ENCODE measurements at regions not wholly inside any gene's neighbourhood (a gene's known extent, or its start where the extent isn't known, plus 50 kb on each side); places are given as distances from the start of the nearest gene placed in this dataset.

DNA sequence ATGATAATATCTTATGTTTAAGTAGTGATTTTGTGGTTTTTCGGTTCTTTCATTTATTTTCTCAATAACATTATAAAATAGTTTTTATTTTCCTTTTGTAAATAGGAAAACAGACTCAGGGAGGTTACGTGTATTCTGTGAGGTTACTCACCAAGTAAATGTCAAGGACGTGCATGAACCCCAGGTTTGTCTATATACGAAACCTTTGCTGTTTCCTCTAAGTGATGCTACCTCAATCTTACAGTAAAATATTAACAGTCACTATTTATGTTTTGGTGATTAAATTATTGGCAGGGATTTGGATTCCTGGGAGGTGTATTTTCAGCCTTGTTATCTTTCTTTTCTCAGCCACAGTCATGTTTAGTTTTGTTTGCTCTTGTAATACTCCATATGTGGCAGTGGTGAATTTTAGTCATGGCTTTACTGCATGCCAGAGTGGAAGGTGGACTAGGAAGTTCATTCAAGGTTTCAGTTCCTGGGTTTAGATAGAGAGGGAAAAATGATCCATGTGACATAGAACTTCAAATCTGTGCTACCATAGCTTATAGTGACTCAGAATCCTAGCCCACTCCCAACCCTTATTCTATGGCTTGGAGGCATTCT lies 139.9 kb downstream of the ARL4A start:
- TF ChIP-seq ZC3H10 (CRISPR knock-in tag; IDR thresholded peaks at IDR 0.05) (no peak), ZNF565 (CRISPR knock-in tag; conservative IDR thresholded peaks at IDR 0.05; ENCODE audit: low read depth) (no peak), SNAI2 (CRISPR knock-in tag; IDR thresholded peaks at IDR 0.05) (no peak), POU6F1 (CRISPR knock-in tag; IDR thresholded peaks at IDR 0.05; ENCODE audit: borderline replicate concordance, low read depth) (no peak), OSR1 (CRISPR knock-in tag; IDR thresholded peaks at IDR 0.05) (no peak), ISL1 (CRISPR knock-in tag; IDR thresholded peaks at IDR 0.05) (no peak), PPARA (CRISPR knock-in tag; IDR thresholded peaks at IDR 0.05; ENCODE audit: borderline replicate concordance) (no peak), ZNF70 (CRISPR knock-in tag; IDR thresholded peaks at IDR 0.05) (no peak), CSRNP3 (CRISPR knock-in tag; IDR thresholded peaks at IDR 0.05) (no peak), TCF4 (CRISPR knock-in tag; IDR thresholded peaks at IDR 0.05; ENCODE audit: borderline replicate concordance) (no peak), GLIS3 (CRISPR knock-in tag; IDR thresholded peaks at IDR 0.05) (no peak), BACH2 (CRISPR knock-in tag; IDR thresholded peaks at IDR 0.05; ENCODE audit: borderline replicate concordance) (no peak), ZFP30 (CRISPR knock-in tag; IDR thresholded peaks at IDR 0.05) (no peak), CSDC2 (CRISPR knock-in tag; IDR thresholded peaks at IDR 0.05) (no peak), ZFP3 (CRISPR knock-in tag; IDR thresholded peaks at IDR 0.05) (no peak), ZNF8 (CRISPR knock-in tag; IDR thresholded peaks at IDR 0.05) (no peak), ARNTL (CRISPR knock-in tag; IDR thresholded peaks at IDR 0.05; ENCODE audit: borderline replicate concordance, low read depth) (no peak), TOX (CRISPR knock-in tag; IDR thresholded peaks at IDR 0.05; ENCODE audit: borderline replicate concordance) (no peak)
- TF ChIP-seq, protein P1, sequence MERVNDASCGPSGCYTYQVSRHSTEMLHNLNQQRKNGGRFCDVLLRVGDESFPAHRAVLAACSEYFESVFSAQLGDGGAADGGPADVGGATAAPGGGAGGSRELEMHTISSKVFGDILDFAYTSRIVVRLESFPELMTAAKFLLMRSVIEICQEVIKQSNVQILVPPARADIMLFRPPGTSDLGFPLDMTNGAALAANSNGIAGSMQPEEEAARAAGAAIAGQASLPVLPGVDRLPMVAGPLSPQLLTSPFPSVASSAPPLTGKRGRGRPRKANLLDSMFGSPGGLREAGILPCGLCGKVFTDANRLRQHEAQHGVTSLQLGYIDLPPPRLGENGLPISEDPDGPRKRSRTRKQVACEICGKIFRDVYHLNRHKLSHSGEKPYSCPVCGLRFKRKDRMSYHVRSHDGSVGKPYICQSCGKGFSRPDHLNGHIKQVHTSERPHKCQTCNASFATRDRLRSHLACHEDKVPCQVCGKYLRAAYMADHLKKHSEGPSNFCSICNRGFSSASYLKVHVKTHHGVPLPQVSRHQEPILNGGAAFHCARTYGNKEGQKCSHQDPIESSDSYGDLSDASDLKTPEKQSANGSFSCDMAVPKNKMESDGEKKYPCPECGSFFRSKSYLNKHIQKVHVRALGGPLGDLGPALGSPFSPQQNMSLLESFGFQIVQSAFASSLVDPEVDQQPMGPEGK (CRISPR knock-in tag; IDR thresholded peaks at IDR 0.05; ENCODE audit: borderline replicate concordance) = no peak
- TF ChIP-seq, protein P2, sequence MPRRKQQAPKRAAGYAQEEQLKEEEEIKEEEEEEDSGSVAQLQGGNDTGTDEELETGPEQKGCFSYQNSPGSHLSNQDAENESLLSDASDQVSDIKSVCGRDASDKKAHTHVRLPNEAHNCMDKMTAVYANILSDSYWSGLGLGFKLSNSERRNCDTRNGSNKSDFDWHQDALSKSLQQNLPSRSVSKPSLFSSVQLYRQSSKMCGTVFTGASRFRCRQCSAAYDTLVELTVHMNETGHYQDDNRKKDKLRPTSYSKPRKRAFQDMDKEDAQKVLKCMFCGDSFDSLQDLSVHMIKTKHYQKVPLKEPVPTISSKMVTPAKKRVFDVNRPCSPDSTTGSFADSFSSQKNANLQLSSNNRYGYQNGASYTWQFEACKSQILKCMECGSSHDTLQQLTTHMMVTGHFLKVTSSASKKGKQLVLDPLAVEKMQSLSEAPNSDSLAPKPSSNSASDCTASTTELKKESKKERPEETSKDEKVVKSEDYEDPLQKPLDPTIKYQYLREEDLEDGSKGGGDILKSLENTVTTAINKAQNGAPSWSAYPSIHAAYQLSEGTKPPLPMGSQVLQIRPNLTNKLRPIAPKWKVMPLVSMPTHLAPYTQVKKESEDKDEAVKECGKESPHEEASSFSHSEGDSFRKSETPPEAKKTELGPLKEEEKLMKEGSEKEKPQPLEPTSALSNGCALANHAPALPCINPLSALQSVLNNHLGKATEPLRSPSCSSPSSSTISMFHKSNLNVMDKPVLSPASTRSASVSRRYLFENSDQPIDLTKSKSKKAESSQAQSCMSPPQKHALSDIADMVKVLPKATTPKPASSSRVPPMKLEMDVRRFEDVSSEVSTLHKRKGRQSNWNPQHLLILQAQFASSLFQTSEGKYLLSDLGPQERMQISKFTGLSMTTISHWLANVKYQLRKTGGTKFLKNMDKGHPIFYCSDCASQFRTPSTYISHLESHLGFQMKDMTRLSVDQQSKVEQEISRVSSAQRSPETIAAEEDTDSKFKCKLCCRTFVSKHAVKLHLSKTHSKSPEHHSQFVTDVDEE (CRISPR knock-in tag; IDR thresholded peaks at IDR 0.05) = no peak
- no peak for ATAC-seq

DNA sequence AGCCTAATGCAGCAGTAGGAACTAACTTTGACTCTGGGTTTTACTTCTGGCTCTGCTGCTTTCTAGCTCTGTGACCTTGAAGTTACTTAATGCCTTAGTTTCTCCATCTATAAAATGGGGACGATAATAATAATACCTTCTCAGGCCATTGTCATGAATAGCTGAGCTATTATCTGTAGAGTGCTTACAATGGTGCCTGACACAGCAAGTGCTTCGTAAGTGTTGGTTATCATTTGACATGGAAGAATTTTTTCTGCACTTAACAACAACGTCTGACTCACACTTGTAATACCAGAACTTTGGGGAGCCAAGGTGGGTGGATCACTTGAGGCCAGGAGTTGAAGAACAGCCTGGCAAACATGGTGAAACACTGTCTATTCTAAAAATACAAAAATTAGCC lies 140.5 kb downstream of the ARL4A start:
- no peak for TF ChIP-seq ZNF70 (CRISPR knock-in tag; IDR thresholded peaks at IDR 0.05)
- TF ChIP-seq TOX (CRISPR knock-in tag; IDR thresholded peaks at IDR 0.05; ENCODE audit: borderline replicate concordance) = no peak
- TF ChIP-seq BACH2 (CRISPR knock-in tag; IDR thresholded peaks at IDR 0.05; ENCODE audit: borderline replicate concordance) = no peak
- no peak for TF ChIP-seq GLIS3 (CRISPR knock-in tag; IDR thresholded peaks at IDR 0.05)
- no peak for TF ChIP-seq PPARA (CRISPR knock-in tag; IDR thresholded peaks at IDR 0.05; ENCODE audit: borderline replicate concordance)
- no peak for TF ChIP-seq ISL1 (CRISPR knock-in tag; IDR thresholded peaks at IDR 0.05)
- no peak for TF ChIP-seq OSR1 (CRISPR knock-in tag; IDR thresholded peaks at IDR 0.05)
- TF ChIP-seq POU6F1 (CRISPR knock-in tag; IDR thresholded peaks at IDR 0.05; ENCODE audit: borderline replicate concordance, low read depth) = no peak
- TF ChIP-seq CSRNP3 (CRISPR knock-in tag; IDR thresholded peaks at IDR 0.05) = no peak
- TF ChIP-seq ZFP3 (CRISPR knock-in tag; IDR thresholded peaks at IDR 0.05) = no peak
- TF ChIP-seq, protein P1 (CRISPR knock-in tag; IDR thresholded peaks at IDR 0.05; ENCODE audit: borderline replicate concordance) = no peak
- no peak for TF ChIP-seq ZNF8 (CRISPR knock-in tag; IDR thresholded peaks at IDR 0.05)
- TF ChIP-seq, protein P2 (CRISPR knock-in tag; IDR thresholded peaks at IDR 0.05) = no peak
- no peak for ATAC-seq

Data from SK-N-SH treated with all-trans-retinoic acid at 6 μM for 48 hours (cell line).